ENCODE measurements at regions not wholly inside any gene's neighbourhood (a gene's known extent, or its start where the extent isn't known, plus 50 kb on each side); places are given as distances from the start of the nearest gene placed in this dataset.

DNA sequence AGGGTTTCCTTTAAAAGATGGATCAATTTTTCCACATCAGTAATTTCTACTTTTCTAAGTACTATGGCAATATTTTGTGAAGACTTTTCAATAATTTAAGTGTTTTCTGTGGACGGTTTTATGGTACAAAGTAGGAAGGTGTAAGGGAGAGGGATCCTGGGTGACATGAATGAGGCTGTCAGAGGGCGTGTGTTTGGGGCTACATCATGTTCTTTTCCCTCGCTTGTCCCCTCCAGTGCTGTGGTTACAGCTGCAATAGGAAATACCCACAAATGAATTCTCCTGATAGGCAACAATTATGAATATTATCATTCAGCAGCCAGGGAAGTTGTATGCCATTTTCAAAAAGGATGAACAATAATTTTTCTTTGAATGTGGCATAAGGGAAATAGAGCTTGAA, 83.8 kb downstream of the CAVIN4 start:
- TF ChIP-seq, protein P1, sequence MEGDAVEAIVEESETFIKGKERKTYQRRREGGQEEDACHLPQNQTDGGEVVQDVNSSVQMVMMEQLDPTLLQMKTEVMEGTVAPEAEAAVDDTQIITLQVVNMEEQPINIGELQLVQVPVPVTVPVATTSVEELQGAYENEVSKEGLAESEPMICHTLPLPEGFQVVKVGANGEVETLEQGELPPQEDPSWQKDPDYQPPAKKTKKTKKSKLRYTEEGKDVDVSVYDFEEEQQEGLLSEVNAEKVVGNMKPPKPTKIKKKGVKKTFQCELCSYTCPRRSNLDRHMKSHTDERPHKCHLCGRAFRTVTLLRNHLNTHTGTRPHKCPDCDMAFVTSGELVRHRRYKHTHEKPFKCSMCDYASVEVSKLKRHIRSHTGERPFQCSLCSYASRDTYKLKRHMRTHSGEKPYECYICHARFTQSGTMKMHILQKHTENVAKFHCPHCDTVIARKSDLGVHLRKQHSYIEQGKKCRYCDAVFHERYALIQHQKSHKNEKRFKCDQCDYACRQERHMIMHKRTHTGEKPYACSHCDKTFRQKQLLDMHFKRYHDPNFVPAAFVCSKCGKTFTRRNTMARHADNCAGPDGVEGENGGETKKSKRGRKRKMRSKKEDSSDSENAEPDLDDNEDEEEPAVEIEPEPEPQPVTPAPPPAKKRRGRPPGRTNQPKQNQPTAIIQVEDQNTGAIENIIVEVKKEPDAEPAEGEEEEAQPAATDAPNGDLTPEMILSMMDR (IDR thresholded peaks at IDR 0.05) = no peak
- TF ChIP-seq ZFX (IDR thresholded peaks at IDR 0.05; ENCODE audit: borderline replicate concordance) = no peak
